Adipocyte (in vitro differentiated cells): ENCODE measurements at regions not wholly inside any gene's neighbourhood (a gene's known extent, or its start where the extent isn't known, plus 50 kb on each side); places are given as distances from the start of the nearest gene placed in this dataset.
"Not testable (repeated sequence)": the region's sequence is repeated elsewhere in the genome, so short reads cannot be mapped to it uniquely, and the experiment has no call there.

Source experiments
- DNase-seq: peaks from one replicate; pipeline ENCODE4 v3.0.0-alpha.2; 2015; ENCODE audit warnings: low read depth
- H3K27me3 ChIP-seq: replicated peaks from 2 replicates; pipeline ENCODE4 v1.7.0; 2013; ENCODE audit warnings: mild to moderate bottlenecking, low read length, moderate library complexity; ENCODE audit not compliant: control insufficient read depth, insufficient read depth
- H3K36me3 ChIP-seq: 2 replicates; pipeline ENCODE4 v1.7.0; 2013; ENCODE audit warnings: low read length, mild to moderate bottlenecking, moderate library complexity; ENCODE audit not compliant: control insufficient read depth, insufficient read depth, severe bottlenecking
- H3K4me1 ChIP-seq: 2 replicates; pipeline ENCODE4 v1.7.0; 2013; ENCODE audit warnings: mild to moderate bottlenecking, low read length, moderate library complexity; ENCODE audit not compliant: control insufficient read depth, insufficient read depth
- H3K4me3 ChIP-seq: 2 replicates; pipeline ENCODE4 v1.7.0; 2013; ENCODE audit warnings: mild to moderate bottlenecking, low read length, moderate library complexity
- H3K9ac ChIP-seq: 2 replicates; pipeline ENCODE4 v1.7.0; 2013; ENCODE audit warnings: mild to moderate bottlenecking, low read length, moderate library complexity
- H3K9me3 ChIP-seq: 2 replicates; pipeline ENCODE4 v1.7.0; 2013; ENCODE audit warnings: mild to moderate bottlenecking, low read length, moderate library complexity; ENCODE audit not compliant: control insufficient read depth

DNA sequence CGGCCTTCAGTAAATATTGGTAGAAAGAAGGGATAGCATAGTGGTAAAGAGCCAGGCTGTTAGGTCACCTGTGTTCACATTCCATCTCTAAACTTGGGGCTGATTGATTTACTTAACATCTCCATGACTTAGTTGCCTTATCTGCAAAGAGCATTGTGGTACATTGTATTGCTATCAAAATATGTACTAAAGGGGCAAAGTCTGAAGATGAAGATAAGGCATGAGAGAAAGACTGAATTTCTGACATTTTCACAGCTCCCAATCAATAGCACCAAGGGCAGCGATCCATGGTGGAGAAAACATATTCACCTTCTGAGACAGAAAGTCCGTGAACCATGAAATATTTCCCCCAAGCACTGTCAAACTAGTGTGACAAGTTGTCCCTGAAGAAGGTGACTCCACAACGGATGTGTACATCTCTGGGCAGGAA is 223.3 kb upstream of the STXBP5 start:
- Histone ChIP-seq H3K4me3 (no peak overlapping the region), H3K36me3 (no peaks in the 10 kb centered on the region), H3K27me3 (no peaks in the 10 kb centered on the region), H3K9me3 (no peaks in the 10 kb centered on the region), H3K4me1 (peaks cover 9% of the 10 kb centered on the region), H3K9ac (no peak overlapping the region)
- DNase-seq, result no peak

DNA sequence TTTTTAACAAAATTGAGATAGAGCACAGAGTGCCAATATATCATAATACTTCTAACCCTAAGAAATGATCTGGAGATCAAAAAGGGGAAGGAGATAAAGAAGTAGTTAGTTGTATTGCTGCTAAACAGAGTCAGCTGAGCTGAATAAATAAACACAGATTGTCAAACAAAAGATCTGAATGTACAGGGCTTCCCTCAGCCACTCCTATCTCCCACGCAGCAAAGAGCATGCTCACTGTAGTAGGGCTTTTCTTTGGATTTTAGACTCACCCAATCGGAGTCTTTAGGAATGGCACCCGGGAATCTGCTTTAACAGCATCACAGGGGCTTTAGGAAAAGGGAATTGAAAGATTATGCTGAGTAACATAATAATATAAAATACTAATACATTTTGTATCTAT is 222.2 kb upstream of the STXBP5 start:
- H3K4me3 ChIP-seq, result no peak overlapping the region
- H3K9ac ChIP-seq, result no peak overlapping the region
- peaks cover 9% of the 10 kb centered on the region for H3K4me1 ChIP-seq
- H3K27me3 ChIP-seq, result no peaks in the 10 kb centered on the region
- H3K9me3 ChIP-seq, result no peaks in the 10 kb centered on the region
- no peak for DNase-seq
- H3K36me3 ChIP-seq, result no peaks in the 10 kb centered on the region

DNA sequence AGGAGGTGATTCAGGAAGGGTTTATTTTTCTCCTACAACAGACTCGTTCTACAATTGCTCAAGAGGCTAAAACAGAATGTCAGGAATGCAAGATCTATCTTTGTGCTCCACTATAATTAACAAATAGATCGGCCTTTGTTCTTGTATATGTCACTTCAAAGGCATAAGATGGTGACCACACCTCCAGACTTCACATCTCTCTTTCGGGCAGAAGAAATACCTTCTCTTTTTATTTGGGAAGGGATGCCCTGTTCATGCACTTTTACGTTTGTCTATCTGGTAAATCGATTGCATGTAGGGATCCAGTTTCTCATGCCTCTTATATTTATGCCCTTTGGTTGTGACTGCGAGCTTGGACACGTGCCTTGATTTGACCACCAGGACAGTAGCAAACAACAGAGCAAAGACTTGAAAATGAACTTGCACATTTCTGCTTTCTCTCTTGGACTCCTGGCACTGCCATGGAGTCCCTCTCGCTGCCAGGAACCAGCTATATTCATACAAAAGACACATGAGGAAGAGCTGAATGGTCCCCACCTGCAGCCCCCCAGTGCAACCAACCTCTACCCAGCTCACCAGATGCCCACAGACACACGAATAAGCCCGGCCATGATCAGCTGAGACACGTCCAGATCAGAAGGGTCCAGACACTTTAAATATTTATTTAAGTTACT is 219.8 kb upstream of the STXBP5 start:
- H3K27me3 ChIP-seq, result no peaks in the 10 kb centered on the region
- no peaks in the 10 kb centered on the region for H3K36me3 ChIP-seq
- H3K9me3 ChIP-seq, result no peaks in the 10 kb centered on the region
- DNase-seq, result peak; percentile 35
- H3K9ac ChIP-seq, result no peak overlapping the region
- no peak overlapping the region for H3K4me3 ChIP-seq
- H3K4me1 ChIP-seq, result peaks cover 9% of the 10 kb centered on the region

DNA sequence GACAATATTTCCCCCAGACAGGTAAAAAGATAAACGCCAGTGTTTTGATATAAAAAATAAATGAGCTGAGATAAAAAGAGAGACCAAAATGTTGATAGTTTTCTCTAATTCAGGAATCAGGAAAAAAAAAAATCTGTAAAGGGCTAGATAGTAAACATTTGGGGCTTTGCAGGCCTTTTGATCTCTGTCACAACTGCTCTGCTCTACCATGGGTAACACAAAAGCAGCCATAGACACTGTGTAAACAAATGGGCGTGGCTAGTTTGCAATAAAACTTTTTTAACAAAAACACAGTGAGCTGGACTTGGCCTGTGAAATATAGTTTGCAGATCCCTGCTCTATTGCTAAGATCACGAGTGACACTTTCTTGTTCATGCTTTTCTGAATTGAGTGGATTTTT is 219.1 kb upstream of the STXBP5 start:
- no peak overlapping the region for H3K4me3 ChIP-seq
- peak; percentile 48 for DNase-seq
- H3K27me3 ChIP-seq, result no peaks in the 10 kb centered on the region
- H3K4me1 ChIP-seq, result peaks cover 12% of the 10 kb centered on the region
- no peak overlapping the region for H3K9ac ChIP-seq
- no peaks in the 10 kb centered on the region for H3K9me3 ChIP-seq
- no peaks in the 10 kb centered on the region for H3K36me3 ChIP-seq

DNA sequence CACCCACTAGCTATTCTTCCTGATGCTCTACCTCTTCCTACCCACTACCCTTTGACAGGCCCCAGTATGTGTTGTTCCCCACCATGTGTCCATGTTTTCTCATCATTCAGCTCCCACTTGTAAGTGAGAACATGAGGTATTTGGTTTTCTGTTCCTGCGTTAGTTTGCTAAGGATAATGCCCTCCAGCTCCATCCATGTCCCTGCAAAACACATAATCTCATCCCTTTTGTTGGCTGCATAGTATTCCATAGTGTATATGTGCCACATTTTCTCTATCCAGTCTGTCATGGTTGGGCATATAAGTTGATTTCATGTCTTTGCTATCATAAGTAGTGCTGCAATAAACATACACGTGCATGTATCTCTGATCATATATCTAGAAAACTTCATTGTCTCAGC is 218.3 kb upstream of the STXBP5 start:
- Histone ChIP-seq H3K4me3 (no peak overlapping the region), H3K27me3 (no peaks in the 10 kb centered on the region), H3K9me3 (no peaks in the 10 kb centered on the region), H3K4me1 (peaks cover 12% of the 10 kb centered on the region), H3K36me3 (no peaks in the 10 kb centered on the region), H3K9ac (no peak overlapping the region)
- DNase-seq, result no peak

DNA sequence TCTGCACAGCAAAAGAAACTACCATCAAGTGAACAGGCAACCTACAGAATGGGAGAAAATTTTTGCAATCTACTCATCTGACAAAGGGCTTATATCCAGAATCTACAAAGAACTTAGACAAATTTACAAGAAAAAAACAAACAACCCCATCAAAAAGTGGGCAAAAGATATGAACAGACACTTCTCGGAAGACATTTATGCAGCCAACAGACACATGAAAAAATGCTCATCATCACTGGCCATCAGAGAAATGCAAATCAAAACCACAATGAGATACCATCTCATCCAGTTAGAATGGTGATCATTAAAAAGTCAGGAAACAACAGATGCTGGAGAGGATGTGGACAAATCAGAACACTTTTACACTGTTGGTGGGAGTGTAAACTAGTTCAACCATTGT is 216.3 kb upstream of the STXBP5 start:
- H3K4me1 ChIP-seq, result peaks cover 12% of the 10 kb centered on the region
- H3K9ac ChIP-seq, H3K9me3 ChIP-seq, H3K36me3 ChIP-seq, H3K4me3 ChIP-seq, DNase-seq, H3K27me3 ChIP-seq: not testable (repeated sequence)

DNA sequence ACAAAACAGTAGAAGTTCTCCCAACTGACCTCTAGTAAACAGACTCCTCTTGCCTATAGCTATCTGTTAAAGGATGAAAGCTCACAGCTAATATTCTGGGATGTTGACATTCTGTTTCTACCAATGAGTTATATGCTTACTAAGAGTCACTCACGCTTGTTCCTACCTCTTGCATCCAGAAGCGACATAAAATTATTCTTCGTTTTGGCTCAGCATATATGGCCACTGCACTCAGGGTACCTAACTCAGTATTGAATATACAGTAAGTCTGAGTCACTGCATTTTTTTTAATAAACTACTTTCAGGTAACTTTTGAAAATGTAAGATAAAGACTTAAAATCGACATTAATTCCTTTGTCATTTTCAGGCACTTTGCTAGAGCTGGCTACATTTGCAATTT is 214.4 kb upstream of the STXBP5 start:
- H3K9ac ChIP-seq, result no peak overlapping the region
- no peak for DNase-seq

DNA sequence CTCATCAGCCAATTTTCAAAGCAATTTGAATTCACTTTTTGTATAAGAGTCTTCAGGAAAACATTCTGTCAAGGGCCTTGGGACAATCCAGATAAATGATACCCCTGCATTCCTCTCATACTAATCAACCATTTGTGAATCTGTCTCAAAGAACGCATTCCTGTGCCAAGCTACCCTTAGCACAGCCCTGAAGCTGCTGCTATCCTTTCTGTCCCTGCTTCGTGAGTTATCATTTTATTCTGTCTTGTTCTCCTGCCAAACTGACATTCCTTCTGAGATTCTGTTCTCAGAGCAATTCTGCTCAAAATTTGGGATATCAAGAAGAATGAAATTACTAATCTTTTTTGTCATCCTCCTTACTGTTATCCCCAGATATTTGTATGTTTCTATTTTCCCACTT is 213.9 kb upstream of the STXBP5 start:
- no peaks in the 10 kb centered on the region for H3K36me3 ChIP-seq
- peak; percentile 41 for DNase-seq
- H3K4me1 ChIP-seq, result peaks cover 3% of the 10 kb centered on the region
- no peaks in the 10 kb centered on the region for H3K27me3 ChIP-seq
- no peak overlapping the region for H3K4me3 ChIP-seq
- H3K9me3 ChIP-seq, result no peaks in the 10 kb centered on the region
- no peak overlapping the region for H3K9ac ChIP-seq

More for the DNA sequence above, 214.4 kb upstream of the STXBP5 start:
- H3K4me1 ChIP-seq, result peaks cover 3% of the 10 kb centered on the region
- H3K9me3 ChIP-seq, result no peaks in the 10 kb centered on the region
- no peaks in the 10 kb centered on the region for H3K27me3 ChIP-seq
- H3K36me3 ChIP-seq, result no peaks in the 10 kb centered on the region
- H3K4me3 ChIP-seq, result no peak overlapping the region

DNA sequence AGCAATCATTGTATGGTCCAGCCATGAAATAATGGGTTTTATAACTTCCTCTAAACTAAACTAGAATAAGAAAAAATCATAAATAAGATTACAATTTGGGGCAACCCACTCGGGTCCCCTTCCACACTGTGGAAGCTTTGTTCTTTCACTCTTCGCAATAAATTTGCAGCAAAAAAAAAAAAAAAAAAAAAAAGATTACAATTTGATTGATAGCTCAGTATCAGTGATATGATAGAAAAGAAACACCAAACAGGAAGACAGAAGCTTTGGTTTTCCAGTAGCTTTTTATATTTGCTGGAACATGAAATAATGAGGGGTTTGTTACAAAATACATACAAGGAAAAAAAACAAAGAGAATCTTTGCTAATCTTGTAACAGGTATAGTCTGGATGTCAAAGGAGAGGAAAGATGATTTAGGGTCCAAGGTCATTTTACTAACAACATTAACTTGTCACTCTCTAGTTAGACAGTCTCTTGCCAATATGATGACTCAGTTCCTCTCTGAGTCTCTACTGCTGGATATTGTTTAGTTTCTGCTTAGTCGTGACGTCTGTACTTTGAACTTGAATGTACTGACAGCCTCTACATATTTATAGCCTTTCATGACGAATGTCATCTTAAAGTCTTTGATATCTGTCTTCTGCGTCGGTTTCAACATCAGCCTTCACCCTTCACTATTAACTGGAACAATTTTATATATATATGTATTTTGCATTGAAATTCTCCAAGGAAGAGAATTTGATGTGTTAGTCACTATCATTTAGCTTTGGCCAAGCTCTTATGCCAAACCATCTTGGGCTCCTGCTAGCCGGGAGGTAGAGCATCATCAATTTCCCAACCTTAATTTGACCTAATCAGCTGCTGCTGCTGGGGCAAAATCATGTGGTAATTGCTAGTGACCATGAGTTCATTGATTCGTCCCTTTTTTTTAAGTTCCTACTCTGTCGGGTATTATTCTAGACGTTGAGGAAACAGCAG is 213.1 kb upstream of the STXBP5 start:
- Histone ChIP-seq H3K9ac (no peak overlapping the region), H3K27me3 (no peaks in the 10 kb centered on the region), H3K4me3 (no peak overlapping the region), H3K36me3 (no peaks in the 10 kb centered on the region), H3K9me3 (no peaks in the 10 kb centered on the region), H3K4me1 (peaks cover 3% of the 10 kb centered on the region)
- no peak for DNase-seq

DNA sequence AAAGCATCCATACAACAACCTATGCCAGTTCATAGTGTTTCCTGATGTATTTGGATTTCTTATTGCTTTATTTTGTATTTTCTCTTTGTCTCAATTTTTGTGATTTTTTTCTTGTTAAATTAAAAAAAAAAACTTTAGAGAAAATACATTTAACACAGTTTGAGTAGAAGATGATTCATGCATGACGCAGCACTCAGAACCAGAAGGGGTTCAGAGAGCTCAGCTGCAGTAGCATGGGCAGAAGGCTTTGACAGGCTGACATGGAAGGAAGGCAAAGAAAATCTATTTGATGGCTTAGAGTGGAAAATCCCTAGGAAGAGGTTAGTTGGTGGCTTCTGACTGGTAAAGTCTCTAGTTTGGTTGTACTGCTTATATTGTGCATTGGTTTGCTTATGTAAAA is 207.2 kb upstream of the STXBP5 start:
- Histone ChIP-seq H3K9ac (no peak overlapping the region), H3K27me3 (no peaks in the 10 kb centered on the region), H3K36me3 (no peaks in the 10 kb centered on the region), H3K9me3 (no peaks in the 10 kb centered on the region), H3K4me3 (no peak overlapping the region), H3K4me1 (peaks cover 26% of the 10 kb centered on the region)
- DNase-seq, result peak; percentile 66

DNA sequence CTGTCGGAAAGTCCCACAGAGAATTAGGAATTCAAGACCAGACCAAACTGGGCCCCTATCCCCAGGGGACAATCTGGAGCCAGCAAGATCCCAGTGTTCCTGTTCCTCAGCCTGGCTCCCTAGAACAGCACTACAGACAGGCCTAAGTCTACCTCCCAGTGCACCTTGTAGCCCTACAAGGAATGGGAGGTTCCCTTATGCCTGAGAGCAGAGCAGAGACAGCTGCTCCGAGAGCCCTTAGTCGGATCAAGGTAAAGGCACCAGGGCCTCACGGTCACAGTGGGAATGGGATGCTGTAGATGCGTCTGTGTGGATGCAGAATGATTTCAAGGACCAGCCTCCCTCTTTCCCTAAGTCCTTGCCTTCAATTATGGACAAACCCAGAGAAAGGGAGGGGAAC is 204.5 kb upstream of the STXBP5 start:
- no peak for DNase-seq
- Histone ChIP-seq H3K27me3 (no peaks in the 10 kb centered on the region), H3K9me3 (no peaks in the 10 kb centered on the region), H3K4me1 (peaks cover 41% of the 10 kb centered on the region), H3K36me3 (no peaks in the 10 kb centered on the region), H3K9ac (no peak overlapping the region), H3K4me3 (no peak overlapping the region)
